ENCODE measurements at regions not wholly inside any gene's neighbourhood (a gene's known extent, or its start where the extent isn't known, plus 50 kb on each side); places are given as distances from the start of the nearest gene placed in this dataset.

GRCh38 chr6:112806163-112806865 is 459.2 kb downstream of the RFPL4B start:
- ChIA-PET POLR2A (no interaction called here), CTCF (no interaction called here)
- dilution Hi-C loops (cut with MboI; ENCODE audit: extremely low pct_ligation_motif_present, low sequenced_read_pairs) = no loop called here
- BruUV-seq (replicated peaks) = no TSS peak
- H3K9ac ChIP-seq (replicated peaks; ENCODE audit: extremely low read depth, insufficient read depth, low read length) = no peak overlapping the region
- H2AFZ ChIP-seq (ENCODE audit: low read depth, low read length) = no peak overlapping the region
- intact Hi-C loops (cut with micrococcal nuclease) = no loop called here
- no peak overlapping the region for H3K4me2 ChIP-seq (ENCODE audit: insufficient read depth, low read length)
- H3K9me1 ChIP-seq (replicated peaks; ENCODE audit: control insufficient read depth, extremely low read depth, insufficient read depth, low read length) = no peaks in the 10 kb centered on the region
- TF ChIP-seq POLR2AphosphoS5 (IDR thresholded peaks at IDR 0.05; ENCODE audit: insufficient read depth, low read depth, low read length) (no peak), JUN (IDR thresholded peaks at IDR 0.05; ENCODE audit: borderline replicate concordance, insufficient read depth, insufficient read length, low read depth) (no peak), FOS (IDR thresholded peaks at IDR 0.05; ENCODE audit: borderline replicate concordance, insufficient read depth, low read length) (no peak), MAX (IDR thresholded peaks at IDR 0.05; ENCODE audit: insufficient read depth, insufficient read length) (no peak), POLR2A (IDR thresholded peaks at IDR 0.05; ENCODE audit: low read depth, low read length) (no peak), EZH2 (IDR thresholded peaks at IDR 0.05; ENCODE audit: borderline replicate concordance, low read depth, low read length, severe bottlenecking) (no peak), CTCF (IDR thresholded peaks at IDR 0.05; ENCODE audit: extremely low read depth in 1 of 2, insufficient read depth in 1 of 2, low read depth in 1 of 2, low read length in 2 of 2) (no peak), MYC (IDR thresholded peaks at IDR 0.05; ENCODE audit: low read depth, low read length) (no peak), GATA2 (IDR thresholded peaks at IDR 0.05; ENCODE audit: insufficient read depth, insufficient read length, low read depth, low read length) (no peak)
- no peak overlapping the region for H3K4me3 ChIP-seq (replicated peaks in 1 of 3; ENCODE audit: insufficient read depth in 1 of 3, low read depth in 1 of 3, low read length in 3 of 3)
- H3K4me1 ChIP-seq (ENCODE audit: control insufficient read depth, extremely low read depth, insufficient read depth, low read length) = peaks cover 17% of the 10 kb centered on the region
- H3K27ac ChIP-seq (ENCODE audit: insufficient read depth, low read depth, low read length) = no peak overlapping the region
- no peak for FAIRE-seq
- no peaks in the 10 kb centered on the region for H3K9me3 ChIP-seq (replicated peaks; ENCODE audit: control insufficient read depth, insufficient read depth, low read length)
- no peaks in the 10 kb centered on the region for H4K20me1 ChIP-seq (replicated peaks; ENCODE audit: control insufficient read depth, extremely low read depth, insufficient read depth, low read length)
- H3K27me3 ChIP-seq (ENCODE audit: control insufficient read depth in 2 of 2, insufficient read depth in 2 of 2, low read length in 2 of 2) = no peaks in the 10 kb centered on the region
- H3K79me2 ChIP-seq (ENCODE audit: control insufficient read depth, insufficient read depth, low read length) = no peaks in the 10 kb centered on the region
- no peaks in the 10 kb centered on the region for H3K36me3 ChIP-seq (ENCODE audit: control insufficient read depth in 2 of 2, extremely low read depth in 1 of 2, insufficient read depth in 2 of 2, low read length in 2 of 2)
- DNase-seq (ENCODE audit: low read depth, low spot score) = no peak

Measured in endothelial cell of umbilical vein (primary cell).